SK-N-SH treated with all-trans-retinoic acid at 6 μM for 48 hours (cell line): ENCODE measurements at regions not wholly inside any gene's neighbourhood (a gene's known extent, or its start where the extent isn't known, plus 50 kb on each side); places are given as distances from the start of the nearest gene placed in this dataset.

Experiments used
- ATAC-seq: fragments of 200-7000 bp; cut with Tn5 transposase; 3 replicates; pipeline ENCODE4 v1.9.1; 2020; ENCODE audit warnings: mild to moderate bottlenecking, moderate library complexity
- ARNTL ChIP-seq: fragments of 450-650 bp; formaldehyde crosslinking; IDR thresholded peaks from 2 replicates; pipeline ENCODE4 v1.5.0; 2020; ENCODE audit warnings: low read depth, mild to moderate bottlenecking, moderate library complexity, borderline replicate concordance
- BACH2 ChIP-seq: fragments of 250-450 bp; sonication (Bioruptor Pico); IDR thresholded peaks from 2 replicates; pipeline ENCODE4 v1.9.0; 2021; ENCODE audit warnings: mild to moderate bottlenecking, borderline replicate concordance
- CSDC2 ChIP-seq: fragments of 250-450 bp; sonication (Bioruptor Pico); IDR thresholded peaks from 2 replicates; pipeline ENCODE4 v1.5.0; 2020; ENCODE audit warnings: mild to moderate bottlenecking, moderate library complexity
- ESRRG ChIP-seq: fragments of 250-450 bp; sonication (Bioruptor Pico); IDR thresholded peaks from 2 replicates; pipeline ENCODE4 v1.6.1; 2021; ENCODE audit warnings: mild to moderate bottlenecking
- RARB ChIP-seq: fragments of 250-450 bp; sonication (Bioruptor Pico); IDR thresholded peaks from 2 replicates; pipeline ENCODE4 v1.8.0; 2021; ENCODE audit warnings: mild to moderate bottlenecking, moderate library complexity
- SNAI2 ChIP-seq: fragments of 250-450 bp; sonication (Bioruptor Pico); IDR thresholded peaks from 2 replicates; pipeline ENCODE4 v1.5.0; 2020; ENCODE audit warnings: mild to moderate bottlenecking, moderate library complexity
- TCF4 ChIP-seq: fragments of 250-450 bp; sonication (Bioruptor Pico); IDR thresholded peaks from 2 replicates; pipeline ENCODE4 v1.8.0; 2021; ENCODE audit warnings: mild to moderate bottlenecking, moderate library complexity, borderline replicate concordance
- TOX ChIP-seq: fragments of 250-450 bp; sonication (Bioruptor Pico); IDR thresholded peaks from 2 replicates; pipeline ENCODE4 v1.8.0; 2021; ENCODE audit warnings: mild to moderate bottlenecking, moderate library complexity, borderline replicate concordance
- ZC3H10 ChIP-seq: fragments of 250-450 bp; sonication (Bioruptor Pico); IDR thresholded peaks from 2 replicates; pipeline ENCODE4 v1.5.1; 2021; ENCODE audit warnings: mild to moderate bottlenecking, moderate library complexity
- ZFP3 ChIP-seq: fragments of 250-450 bp; sonication (Bioruptor Pico); IDR thresholded peaks from 2 replicates; pipeline ENCODE4 v1.5.0; 2020; ENCODE audit warnings: mild to moderate bottlenecking, moderate library complexity
- ZFP30 ChIP-seq: fragments of 450-650 bp; formaldehyde crosslinking; IDR thresholded peaks from 2 replicates; pipeline ENCODE4 v1.5.0; 2022; ENCODE audit warnings: mild to moderate bottlenecking, moderate library complexity
- ZNF565 ChIP-seq: fragments of 450-650 bp; formaldehyde crosslinking; conservative IDR thresholded peaks from 2 replicates; pipeline ENCODE4 v1.5.0; 2020; ENCODE audit warnings: low read depth, mild to moderate bottlenecking, moderate library complexity
- ZNF70 ChIP-seq: fragments of 450-650 bp; formaldehyde crosslinking; IDR thresholded peaks from 2 replicates; pipeline ENCODE4 v1.5.0; 2020; ENCODE audit warnings: mild to moderate bottlenecking, moderate library complexity
- ZNF8 ChIP-seq: fragments of 450-650 bp; formaldehyde crosslinking; IDR thresholded peaks from 2 replicates; pipeline ENCODE4 v1.5.0; 2020; ENCODE audit warnings: mild to moderate bottlenecking, moderate library complexity
- TF ChIP-seq, protein P1 (sequence below): fragments of 250-450 bp; sonication (Bioruptor Pico); IDR thresholded peaks from 2 replicates; pipeline ENCODE4 v1.8.0; 2020; ENCODE audit warnings: mild to moderate bottlenecking, moderate library complexity, borderline replicate concordance
- TF ChIP-seq, protein P2 (sequence below): fragments of 250-450 bp; sonication (Bioruptor Pico); IDR thresholded peaks from 2 replicates; pipeline ENCODE4 v1.8.0; 2021; ENCODE audit warnings: low read depth, mild to moderate bottlenecking, moderate library complexity, borderline replicate concordance
- TF ChIP-seq, protein P3 (sequence below): fragments of 250-450 bp; sonication (Bioruptor Pico); IDR thresholded peaks from 2 replicates; pipeline ENCODE4 v1.5.0; 2020; ENCODE audit warnings: mild to moderate bottlenecking, moderate library complexity
- TF ChIP-seq, protein P4 (sequence below): fragments of 250-450 bp; sonication (Bioruptor Pico); IDR thresholded peaks from 2 replicates; pipeline ENCODE4 v1.5.1; 2021; ENCODE audit warnings: mild to moderate bottlenecking, moderate library complexity

DNA sequence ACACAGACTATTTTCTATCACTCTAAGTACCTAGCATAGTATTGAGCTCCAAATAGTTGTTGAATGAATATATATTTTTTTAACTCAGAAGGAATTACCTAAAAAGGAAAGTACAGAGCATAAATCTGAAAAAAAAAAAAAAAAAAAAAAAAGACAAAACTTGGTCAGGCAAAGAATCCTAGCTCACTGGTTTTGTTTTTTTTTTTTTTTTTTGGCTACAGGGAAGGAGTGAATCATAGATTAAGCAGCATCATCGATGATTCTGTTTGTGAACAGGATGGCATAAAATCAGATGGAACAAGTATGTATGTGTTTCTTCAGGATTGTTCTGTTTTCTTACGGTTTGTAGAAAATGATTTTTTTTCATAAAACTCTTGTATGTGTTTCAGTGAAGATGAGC is 66.1 kb upstream of the BCAT1 start (continued):
- no peak for TF ChIP-seq ZNF565 (CRISPR knock-in tag)
- no peak for TF ChIP-seq ZC3H10 (CRISPR knock-in tag)
- TF ChIP-seq TOX = no peak
- TF ChIP-seq, protein P1, sequence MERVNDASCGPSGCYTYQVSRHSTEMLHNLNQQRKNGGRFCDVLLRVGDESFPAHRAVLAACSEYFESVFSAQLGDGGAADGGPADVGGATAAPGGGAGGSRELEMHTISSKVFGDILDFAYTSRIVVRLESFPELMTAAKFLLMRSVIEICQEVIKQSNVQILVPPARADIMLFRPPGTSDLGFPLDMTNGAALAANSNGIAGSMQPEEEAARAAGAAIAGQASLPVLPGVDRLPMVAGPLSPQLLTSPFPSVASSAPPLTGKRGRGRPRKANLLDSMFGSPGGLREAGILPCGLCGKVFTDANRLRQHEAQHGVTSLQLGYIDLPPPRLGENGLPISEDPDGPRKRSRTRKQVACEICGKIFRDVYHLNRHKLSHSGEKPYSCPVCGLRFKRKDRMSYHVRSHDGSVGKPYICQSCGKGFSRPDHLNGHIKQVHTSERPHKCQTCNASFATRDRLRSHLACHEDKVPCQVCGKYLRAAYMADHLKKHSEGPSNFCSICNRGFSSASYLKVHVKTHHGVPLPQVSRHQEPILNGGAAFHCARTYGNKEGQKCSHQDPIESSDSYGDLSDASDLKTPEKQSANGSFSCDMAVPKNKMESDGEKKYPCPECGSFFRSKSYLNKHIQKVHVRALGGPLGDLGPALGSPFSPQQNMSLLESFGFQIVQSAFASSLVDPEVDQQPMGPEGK = no peak
- no peak for TF ChIP-seq TCF4 (CRISPR knock-in tag)

DNA sequence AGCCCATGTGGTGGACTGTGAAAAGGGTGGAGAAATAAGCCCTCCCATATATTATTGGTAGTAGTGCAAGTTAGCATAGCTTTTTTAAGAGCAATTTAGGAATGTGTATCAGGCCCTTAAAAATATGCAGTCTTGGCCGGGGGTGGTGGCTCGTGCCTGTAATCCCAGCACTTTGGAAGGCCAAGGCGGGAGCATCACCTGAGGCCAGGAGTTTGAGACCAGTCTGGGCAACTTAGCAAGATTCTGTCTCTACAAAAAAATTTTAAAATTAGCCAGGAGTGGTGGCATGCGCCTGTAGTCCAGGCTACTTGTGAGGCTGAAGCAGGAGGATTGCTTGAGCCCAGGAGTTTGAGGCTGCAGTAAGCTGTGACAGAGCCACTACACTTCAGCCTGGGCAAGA is 64.2 kb upstream of the BCAT1 start:
- ATAC-seq = no peak

DNA sequence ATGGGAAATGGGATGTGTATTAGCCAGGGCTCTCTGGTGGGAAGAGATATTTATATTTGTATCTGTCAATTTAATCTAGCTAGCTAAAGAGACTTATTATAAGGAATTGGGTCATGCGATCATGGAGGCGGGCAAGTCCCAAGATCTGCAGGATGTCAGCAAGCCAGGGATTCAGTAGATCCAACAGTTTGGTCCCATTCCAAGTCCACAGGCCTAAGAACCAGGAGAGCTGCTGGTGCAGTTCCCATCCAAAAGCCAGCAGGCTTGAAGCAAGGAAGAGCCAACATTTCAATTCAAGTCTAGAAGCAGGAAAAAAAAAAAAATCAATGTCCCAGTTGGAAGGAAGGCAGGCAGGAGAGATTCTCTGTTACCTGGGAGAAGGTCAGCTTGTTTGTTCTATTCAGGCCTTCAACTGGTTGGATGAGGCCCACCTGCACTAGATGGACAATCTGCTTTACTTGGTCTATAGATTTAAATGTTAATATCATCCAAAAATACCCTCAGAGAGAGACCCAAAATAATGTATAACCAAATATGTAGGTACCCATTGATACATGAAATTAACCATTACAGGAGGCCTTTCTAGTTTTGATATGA is 60.7 kb upstream of the BCAT1 start:
- TF ChIP-seq ZC3H10 (CRISPR knock-in tag) (no peak), RARB (CRISPR knock-in tag) (no peak), SNAI2 (CRISPR knock-in tag) (no peak), ZNF8 (CRISPR knock-in tag) (no peak), CSDC2 (CRISPR knock-in tag) (no peak), TCF4 (CRISPR knock-in tag) (no peak), ARNTL (CRISPR knock-in tag) (no peak)
- TF ChIP-seq, protein P2, sequence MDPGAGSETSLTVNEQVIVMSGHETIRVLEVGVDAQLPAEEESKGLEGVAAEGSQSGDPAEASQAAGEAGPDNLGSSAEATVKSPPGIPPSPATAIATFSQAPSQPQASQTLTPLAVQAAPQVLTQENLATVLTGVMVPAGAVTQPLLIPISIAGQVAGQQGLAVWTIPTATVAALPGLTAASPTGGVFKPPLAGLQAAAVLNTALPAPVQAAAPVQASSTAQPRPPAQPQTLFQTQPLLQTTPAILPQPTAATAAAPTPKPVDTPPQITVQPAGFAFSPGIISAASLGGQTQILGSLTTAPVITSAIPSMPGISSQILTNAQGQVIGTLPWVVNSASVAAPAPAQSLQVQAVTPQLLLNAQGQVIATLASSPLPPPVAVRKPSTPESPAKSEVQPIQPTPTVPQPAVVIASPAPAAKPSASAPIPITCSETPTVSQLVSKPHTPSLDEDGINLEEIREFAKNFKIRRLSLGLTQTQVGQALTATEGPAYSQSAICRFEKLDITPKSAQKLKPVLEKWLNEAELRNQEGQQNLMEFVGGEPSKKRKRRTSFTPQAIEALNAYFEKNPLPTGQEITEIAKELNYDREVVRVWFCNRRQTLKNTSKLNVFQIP = no peak
- TF ChIP-seq, protein P3, sequence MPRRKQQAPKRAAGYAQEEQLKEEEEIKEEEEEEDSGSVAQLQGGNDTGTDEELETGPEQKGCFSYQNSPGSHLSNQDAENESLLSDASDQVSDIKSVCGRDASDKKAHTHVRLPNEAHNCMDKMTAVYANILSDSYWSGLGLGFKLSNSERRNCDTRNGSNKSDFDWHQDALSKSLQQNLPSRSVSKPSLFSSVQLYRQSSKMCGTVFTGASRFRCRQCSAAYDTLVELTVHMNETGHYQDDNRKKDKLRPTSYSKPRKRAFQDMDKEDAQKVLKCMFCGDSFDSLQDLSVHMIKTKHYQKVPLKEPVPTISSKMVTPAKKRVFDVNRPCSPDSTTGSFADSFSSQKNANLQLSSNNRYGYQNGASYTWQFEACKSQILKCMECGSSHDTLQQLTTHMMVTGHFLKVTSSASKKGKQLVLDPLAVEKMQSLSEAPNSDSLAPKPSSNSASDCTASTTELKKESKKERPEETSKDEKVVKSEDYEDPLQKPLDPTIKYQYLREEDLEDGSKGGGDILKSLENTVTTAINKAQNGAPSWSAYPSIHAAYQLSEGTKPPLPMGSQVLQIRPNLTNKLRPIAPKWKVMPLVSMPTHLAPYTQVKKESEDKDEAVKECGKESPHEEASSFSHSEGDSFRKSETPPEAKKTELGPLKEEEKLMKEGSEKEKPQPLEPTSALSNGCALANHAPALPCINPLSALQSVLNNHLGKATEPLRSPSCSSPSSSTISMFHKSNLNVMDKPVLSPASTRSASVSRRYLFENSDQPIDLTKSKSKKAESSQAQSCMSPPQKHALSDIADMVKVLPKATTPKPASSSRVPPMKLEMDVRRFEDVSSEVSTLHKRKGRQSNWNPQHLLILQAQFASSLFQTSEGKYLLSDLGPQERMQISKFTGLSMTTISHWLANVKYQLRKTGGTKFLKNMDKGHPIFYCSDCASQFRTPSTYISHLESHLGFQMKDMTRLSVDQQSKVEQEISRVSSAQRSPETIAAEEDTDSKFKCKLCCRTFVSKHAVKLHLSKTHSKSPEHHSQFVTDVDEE (CRISPR knock-in tag) = no peak
- no peak for ATAC-seq

More for the DNA sequence above, 64.2 kb upstream of the BCAT1 start:
- TF ChIP-seq ZFP30 (CRISPR knock-in tag) = no peak
- TF ChIP-seq BACH2 (CRISPR knock-in tag) = no peak
- TF ChIP-seq, protein P2 = no peak
- TF ChIP-seq, protein P4, sequence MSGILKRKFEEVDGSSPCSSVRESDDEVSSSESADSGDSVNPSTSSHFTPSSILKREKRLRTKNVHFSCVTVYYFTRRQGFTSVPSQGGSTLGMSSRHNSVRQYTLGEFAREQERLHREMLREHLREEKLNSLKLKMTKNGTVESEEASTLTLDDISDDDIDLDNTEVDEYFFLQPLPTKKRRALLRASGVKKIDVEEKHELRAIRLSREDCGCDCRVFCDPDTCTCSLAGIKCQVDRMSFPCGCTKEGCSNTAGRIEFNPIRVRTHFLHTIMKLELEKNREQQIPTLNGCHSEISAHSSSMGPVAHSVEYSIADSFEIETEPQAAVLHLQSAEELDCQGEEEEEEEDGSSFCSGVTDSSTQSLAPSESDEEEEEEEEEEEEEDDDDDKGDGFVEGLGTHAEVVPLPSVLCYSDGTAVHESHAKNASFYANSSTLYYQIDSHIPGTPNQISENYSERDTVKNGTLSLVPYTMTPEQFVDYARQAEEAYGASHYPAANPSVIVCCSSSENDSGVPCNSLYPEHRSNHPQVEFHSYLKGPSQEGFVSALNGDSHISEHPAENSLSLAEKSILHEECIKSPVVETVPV (CRISPR knock-in tag) = no peak
- no peak for TF ChIP-seq ZNF565 (CRISPR knock-in tag)
- no peak for TF ChIP-seq ZC3H10 (CRISPR knock-in tag)

DNA sequence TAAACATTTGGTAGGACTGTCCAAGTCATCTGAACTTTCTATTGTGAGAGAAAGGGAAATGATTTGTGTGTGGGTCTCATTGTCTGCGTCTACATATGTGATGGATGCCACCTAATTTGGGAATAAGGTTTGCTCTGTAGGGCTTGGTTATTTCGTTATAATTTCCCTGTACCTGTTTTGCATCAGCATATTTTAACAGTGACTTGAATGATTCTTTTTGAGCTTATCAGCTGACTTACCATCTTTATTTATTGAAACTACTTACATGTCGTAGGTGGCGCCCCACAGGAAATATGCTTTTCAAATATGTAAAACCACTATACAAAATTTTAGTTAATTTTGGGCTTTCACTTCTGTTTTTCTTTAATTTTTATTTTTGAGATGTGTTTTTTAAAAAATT is 56.5 kb upstream of the BCAT1 start:
- TF ChIP-seq ESRRG (CRISPR knock-in tag) = no peak
- TF ChIP-seq BACH2 (CRISPR knock-in tag) = no peak
- no peak for TF ChIP-seq ZNF565 (CRISPR knock-in tag)
- no peak for TF ChIP-seq ARNTL (CRISPR knock-in tag)
- no peak for TF ChIP-seq SNAI2 (CRISPR knock-in tag)
- no peak for TF ChIP-seq ZFP3 (CRISPR knock-in tag)
- no peak for TF ChIP-seq ZNF70
- TF ChIP-seq, protein P3 (CRISPR knock-in tag) = no peak
- no peak for TF ChIP-seq ZNF8 (CRISPR knock-in tag)
- TF ChIP-seq, all 23 proteins: peak for 0
- no peak for ATAC-seq
